ENCODE measurements at regions not wholly inside any gene's neighbourhood (a gene's known extent, or its start where the extent isn't known, plus 50 kb on each side); places are given as distances from the start of the nearest gene placed in this dataset.
"Not testable (repeated sequence)": the region's sequence is repeated elsewhere in the genome, so short reads cannot be mapped to it uniquely, and the experiment has no call there.

- no peak for DNase-seq
Observed at GRCh38 chr1:103344930-103345329, 180.6 kb upstream of the RNPC3 start.

DNA sequence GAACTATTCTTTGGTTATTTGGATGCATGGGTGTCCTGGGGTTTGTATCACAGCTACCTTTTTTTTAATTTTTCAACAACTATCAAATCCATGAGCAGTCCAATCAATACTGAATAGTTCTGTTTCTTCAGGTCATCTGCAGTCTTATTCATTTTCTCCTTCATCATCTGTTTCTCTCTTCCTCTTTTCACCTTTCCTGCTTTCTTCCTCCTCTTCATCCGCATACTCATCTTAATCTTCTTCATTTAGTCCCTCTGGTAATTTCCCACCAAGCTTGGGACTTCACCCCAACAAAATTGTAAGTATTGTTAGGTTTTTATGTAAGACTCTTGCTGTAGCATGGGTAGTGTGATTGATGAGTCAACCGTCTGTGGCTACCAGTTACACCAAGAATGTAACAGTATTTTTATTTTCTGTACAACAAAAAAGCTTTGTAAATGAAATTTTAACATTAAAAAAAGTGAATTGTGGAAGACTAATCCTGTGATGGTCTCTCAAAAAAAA is 184.1 kb upstream of the RNPC3 start:
- no peak for DNase-seq

DNA sequence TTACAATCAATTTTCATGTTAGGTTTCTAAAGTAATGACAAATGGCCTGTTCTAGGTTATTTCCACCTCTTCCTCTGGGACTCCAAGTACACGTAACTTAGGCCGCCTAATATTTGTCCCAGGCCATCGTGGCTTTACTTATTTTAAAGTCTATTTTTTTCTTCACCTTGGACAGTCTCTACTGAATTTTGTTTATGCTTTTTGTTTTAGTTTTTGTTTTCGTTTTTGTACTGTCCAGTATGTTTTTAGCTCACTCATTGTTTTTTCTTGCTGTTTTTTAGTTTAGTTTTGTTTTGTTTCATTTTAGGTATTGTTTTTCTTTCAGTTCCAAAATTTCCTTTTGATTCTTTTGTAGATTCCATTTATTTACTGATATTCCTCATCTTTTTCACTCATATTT is 187.7 kb upstream of the RNPC3 start:
- DNase-seq: no peak

- DNase-seq: no peak
Observed at GRCh38 chr1:103336408-103336807, 189.1 kb upstream of the RNPC3 start.

GRCh38 chr1:103333141-103333540 is 192.4 kb upstream of the RNPC3 start:
- no peak for DNase-seq

GRCh38 chr1:103327054-103327719 is 198.3 kb upstream of the RNPC3 start:
- no peak for DNase-seq

GRCh38 chr1:103326595-103326994 is 198.9 kb upstream of the RNPC3 start:
- DNase-seq: no peak

- DNase-seq: no peak
Observed at GRCh38 chr1:103309786-103310185, 201.5 kb upstream of the COL11A1 start.

GRCh38 chr1:103307751-103308150 is 199.4 kb upstream of the COL11A1 start:
- no peak for DNase-seq

GRCh38 chr1:103283841-103284669 is 175.7 kb upstream of the COL11A1 start:
- DNase-seq: peak; percentile 48 to 82

DNA sequence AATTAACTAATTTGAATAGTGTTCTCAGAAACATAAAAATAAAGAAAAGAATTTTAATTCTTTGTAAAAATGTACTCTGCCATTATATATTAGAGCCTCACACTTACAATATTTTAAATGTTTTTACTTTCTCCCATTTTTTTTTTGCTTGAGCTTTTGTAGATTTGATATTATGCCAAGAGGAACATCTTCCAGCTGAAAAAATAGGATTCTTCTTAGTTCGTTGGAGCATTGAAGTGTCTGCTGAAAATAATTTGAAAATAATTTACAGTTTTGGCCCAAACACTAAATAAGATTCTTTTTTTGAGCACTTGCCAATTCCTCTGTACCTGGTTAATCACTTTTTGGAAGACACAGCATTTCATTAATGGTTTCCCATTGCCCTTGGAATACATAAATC is 175.0 kb upstream of the COL11A1 start:
- peak; percentile 59 to 94 for DNase-seq

DNA sequence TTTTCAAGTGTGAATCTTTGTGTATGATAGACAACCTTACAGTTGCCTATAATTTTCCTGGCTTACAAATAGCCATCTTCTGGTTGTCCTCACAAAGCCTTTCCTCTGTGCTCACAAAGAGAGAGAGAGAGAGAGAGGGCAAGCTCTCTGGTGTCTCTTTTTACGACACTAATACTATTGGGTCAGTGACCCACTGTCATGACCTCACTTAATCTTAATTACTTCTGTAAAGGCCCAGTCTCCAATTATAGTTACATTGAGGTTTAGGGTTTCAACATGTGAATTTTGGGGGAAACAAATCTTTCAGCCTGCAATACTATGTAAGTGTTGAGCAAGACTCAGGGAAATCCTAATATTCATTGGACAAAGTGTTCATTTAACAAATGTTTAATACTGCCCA is 167.4 kb upstream of the COL11A1 start:
- DNase-seq: no peak

- no peak for DNase-seq
Observed at GRCh38 chr1:103274886-103275285, 166.6 kb upstream of the COL11A1 start.

DNA sequence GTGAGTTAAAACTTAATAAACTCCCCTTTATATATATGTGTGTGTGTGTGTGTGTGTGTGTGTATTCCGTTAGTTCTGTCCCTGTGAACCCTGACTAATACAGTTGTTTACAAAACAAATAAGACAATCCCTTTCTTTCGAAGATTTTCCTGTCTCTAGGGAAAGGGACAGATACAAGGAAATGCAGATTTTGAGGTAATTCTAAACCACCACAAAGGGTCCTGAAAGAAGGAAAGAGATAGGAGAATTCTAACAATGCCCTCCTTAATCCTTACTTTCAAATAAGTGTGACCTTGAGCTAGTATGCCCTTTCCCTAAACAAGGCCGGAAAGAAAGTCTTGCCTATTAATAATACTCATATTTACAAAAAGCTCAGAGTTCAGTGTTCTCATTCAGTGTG is 164.8 kb upstream of the COL11A1 start:
- DNase-seq: no peak

DNA sequence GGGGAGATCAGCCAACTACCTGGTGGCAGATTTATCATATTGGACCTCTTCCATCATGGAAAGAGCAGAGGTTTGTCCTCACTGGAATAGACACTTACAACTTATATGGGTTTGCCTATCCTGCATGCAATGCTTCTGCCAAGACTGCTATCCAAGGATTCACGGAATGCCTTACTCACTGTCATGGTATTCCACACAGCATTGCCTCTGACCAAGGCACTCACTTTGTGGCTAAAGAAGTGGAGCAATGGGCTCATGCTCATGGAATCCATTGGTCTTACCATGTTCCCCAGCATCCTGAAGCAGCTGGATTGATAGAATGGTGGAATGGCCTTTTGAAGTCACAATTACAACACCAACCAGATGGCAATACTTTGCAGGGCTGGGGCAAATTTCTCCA is 163.1 kb upstream of the COL11A1 start:
- not testable (repeated sequence) for DNase-seq

GRCh38 chr1:103267893-103268292 is 159.6 kb upstream of the COL11A1 start:
- DNase-seq: no peak

DNA sequence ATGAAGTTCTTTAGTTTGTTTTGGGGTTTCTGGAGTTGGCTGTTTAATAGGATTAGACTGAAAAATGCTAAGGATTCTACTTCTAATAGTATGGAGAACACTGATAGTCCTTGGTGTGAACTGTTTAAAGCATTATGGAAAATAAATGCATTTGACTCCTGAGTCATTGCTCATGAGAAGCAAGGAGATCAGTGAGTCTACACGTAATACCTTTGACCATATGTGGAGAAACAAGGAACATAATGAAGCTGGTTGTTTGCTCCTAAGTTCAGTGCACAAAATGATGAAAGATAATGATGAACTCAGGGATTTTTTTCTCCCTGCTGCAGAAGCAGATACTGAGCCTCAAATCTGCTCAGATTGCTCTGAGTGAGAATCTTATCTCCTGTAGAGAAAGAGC is 158.9 kb upstream of the COL11A1 start:
- no peak for DNase-seq

DNA sequence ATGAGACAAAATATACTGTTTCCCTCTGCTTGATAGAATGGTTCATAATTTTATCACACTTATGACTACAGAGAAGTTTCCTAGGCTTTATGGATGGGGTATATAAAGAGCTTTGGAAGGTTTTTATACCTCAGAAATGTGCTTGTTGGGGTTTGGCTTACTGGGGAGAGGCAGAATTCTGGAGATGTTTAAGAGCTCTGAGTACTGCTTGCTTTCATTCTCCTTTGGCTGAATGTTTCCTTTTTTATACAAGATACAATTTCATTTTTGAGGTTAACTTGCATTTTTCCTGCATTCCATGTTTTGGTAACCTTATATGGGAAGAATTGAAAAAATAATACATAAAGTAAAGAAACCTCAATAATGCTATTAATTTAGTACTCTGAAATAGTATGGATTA is 157.7 kb upstream of the COL11A1 start:
- DNase-seq: no peak

DNA sequence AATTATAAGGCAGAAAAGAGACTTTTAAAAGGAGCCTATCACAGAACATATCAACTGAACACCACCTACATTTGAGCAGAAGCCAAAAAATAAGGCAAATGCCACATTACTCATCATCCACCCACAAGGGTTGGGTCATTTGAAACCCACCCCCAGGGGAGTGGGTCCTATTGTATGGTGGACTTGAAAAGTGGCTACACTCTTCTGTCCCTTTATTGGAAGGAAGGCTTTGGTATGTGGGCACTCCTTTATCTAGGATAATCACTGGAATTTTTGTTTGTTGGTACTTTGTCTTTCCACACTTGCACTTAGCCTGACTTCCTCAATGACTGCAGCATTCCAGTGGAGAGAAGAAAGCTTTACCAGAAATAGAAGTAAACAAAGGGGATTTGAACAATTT is 157.2 kb upstream of the COL11A1 start:
- no peak for DNase-seq

DNA sequence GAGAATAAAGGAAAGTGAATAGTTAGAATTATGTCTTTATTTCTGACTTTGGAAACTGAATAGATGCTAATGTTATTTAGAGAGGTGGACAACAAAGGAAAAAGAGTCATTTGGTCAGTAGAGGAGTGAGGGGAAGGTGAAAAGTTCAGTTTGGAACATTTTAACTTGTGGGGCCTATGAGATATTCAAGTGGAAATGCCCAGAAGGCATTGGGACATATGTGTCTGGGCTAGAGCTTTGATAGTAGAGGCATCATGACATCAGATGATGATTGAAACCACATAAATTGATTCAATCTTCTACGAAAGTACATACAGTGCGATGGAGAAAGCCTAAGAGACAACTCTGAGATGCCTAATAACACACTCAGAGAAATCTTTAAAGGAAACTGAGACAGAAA is 151.7 kb upstream of the COL11A1 start:
- no peak for DNase-seq

GRCh38 chr1:103256490-103256889 is 148.2 kb upstream of the COL11A1 start:
- DNase-seq: no peak

GRCh38 chr1:103254691-103255090 is 146.4 kb upstream of the COL11A1 start:
- no peak for DNase-seq

DNA sequence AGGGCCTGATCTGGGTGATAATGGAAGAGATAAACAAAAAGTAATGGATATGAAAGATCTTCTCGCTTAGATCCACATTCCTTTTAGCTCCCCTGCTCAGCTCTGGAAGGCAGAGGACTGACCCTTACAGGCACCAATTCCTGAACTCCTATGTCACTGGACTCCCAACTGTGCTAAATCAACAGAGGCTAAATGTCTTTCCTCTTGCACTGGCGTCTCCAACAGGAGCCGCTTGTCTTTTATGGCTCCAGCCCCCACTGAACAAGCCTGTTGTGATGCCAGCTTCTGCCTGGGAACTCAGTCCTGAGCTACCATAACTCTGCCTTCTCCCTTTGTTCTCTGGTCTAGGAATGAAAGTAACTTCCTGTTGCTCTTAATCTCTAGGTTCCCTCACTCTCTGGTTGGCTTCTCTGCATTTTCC is 142.1 kb upstream of the COL11A1 start:
- no peak for DNase-seq

DNA sequence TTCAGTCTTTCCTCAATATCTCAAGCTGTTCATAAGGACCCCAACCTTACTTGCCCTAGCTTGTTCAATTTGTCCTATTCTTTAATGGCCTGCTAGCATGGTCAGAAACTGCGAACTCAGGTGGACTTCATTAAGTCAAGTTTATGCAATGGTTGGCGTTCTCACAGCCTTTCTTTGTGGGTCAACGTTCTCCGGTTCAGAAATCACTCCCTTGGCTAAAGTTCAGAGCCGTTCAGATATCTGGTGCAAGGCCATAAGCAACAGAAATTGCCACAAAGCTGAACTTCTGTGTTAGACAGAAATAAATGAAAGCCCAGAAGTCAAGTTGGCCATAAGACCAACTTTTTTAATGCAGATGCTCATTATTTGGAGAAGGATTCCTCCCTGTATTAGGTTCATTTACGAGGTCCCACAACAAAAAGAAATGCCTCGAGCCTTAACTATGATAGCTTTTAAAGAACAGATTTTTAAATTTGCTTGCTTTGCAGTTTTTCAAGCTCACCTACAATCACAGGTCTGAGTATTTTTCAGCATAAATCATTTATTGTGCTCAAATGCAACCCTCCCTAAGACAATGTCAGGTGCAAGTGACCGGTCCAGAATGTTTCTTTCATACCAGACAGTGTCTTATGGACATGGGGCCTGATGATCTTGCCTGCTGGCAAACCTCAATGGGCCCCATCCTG is 140.2 kb upstream of the COL11A1 start:
- DNase-seq: no peak

All from NCI-H446 (cell line).